Left ventricle myocardium inferior (tissue), 1 donor: ENCODE measurements at regions not wholly inside any gene's neighbourhood (a gene's known extent, or its start where the extent isn't known, plus 50 kb on each side); places are given as distances from the start of the nearest gene placed in this dataset.

Source experiments
- DNase-seq: peaks from one replicate; pipeline ENCODE4 v3.0.0-alpha.2; 2020
- H3K27ac ChIP-seq: fragments of 200-600 bp; replicated peaks from 2 replicates; pipeline ENCODE4 v1.8.0; 2021
- H3K27me3 ChIP-seq: fragments of 200-600 bp; 2 replicates; pipeline ENCODE4 v1.8.0; 2021; ENCODE audit warnings: low read depth
- H3K36me3 ChIP-seq: fragments of 200-600 bp; 2 replicates; pipeline ENCODE4 v1.8.0; 2021
- H3K4me1 ChIP-seq: fragments of 200-600 bp; 2 replicates; pipeline ENCODE4 v1.8.0; 2021
- H3K4me3 ChIP-seq: fragments of 200-600 bp; 2 replicates; pipeline ENCODE4 v1.8.0; 2021; ENCODE audit warnings: mild to moderate bottlenecking, moderate library complexity
- H3K9me3 ChIP-seq: fragments of 200-600 bp; replicated peaks from 2 replicates; pipeline ENCODE4 v1.8.0; 2021
- CTCF ChIP-seq: fragments of 200-600 bp; IDR thresholded peaks from 2 replicates; pipeline ENCODE4 v1.8.0; 2021; ENCODE audit warnings: antibody characterized with exemption, mild to moderate bottlenecking, borderline replicate concordance
- intact Hi-C: fragments of 100-400 bp; cut with micrococcal nuclease; formaldehyde crosslinking; loops from one replicate; pipeline ENCODE4 v1.11.0; 2022
- donor health status: DM: no; HTN: yes; CAD: no; lungs with severe emphysema.

- intact Hi-C loops, result no loop called here
Observed at GRCh38 chrX:42948723-42949657, 171.0 kb upstream of the PPP1R2C start.

GRCh38 chrX:42951747-42952146 lies 173.8 kb upstream of the PPP1R2C start:
- Histone ChIP-seq H3K27me3 (no peaks in the 10 kb centered on the region), H3K4me1 (no peaks in the 10 kb centered on the region), H3K36me3 (no peaks in the 10 kb centered on the region), H3K9me3 (no peaks in the 10 kb centered on the region), H3K27ac (no peak overlapping the region), H3K4me3 (no peak overlapping the region)
- DNase-seq, result no peak
- intact Hi-C loops, result no loop called here
- TF ChIP-seq CTCF, result no peak

More at GRCh38 chrX:42948723-42949657, 171.0 kb upstream of the PPP1R2C start:
- no peaks in the 10 kb centered on the region for H3K36me3 ChIP-seq
- H3K4me1 ChIP-seq, result no peaks in the 10 kb centered on the region
- H3K27ac ChIP-seq, result no peak overlapping the region
- H3K4me3 ChIP-seq, result no peak overlapping the region
- no peaks in the 10 kb centered on the region for H3K27me3 ChIP-seq
- no peak for TF ChIP-seq CTCF
- H3K9me3 ChIP-seq, result no peaks in the 10 kb centered on the region
- peak; percentile 11 for DNase-seq

- Histone ChIP-seq H3K4me3 (no peak overlapping the region), H3K9me3 (no peaks in the 10 kb centered on the region), H3K27me3 (no peaks in the 10 kb centered on the region), H3K4me1 (no peaks in the 10 kb centered on the region), H3K36me3 (no peaks in the 10 kb centered on the region), H3K27ac (no peak overlapping the region)
- intact Hi-C loops, result no loop called here
- no peak for TF ChIP-seq CTCF
- no peak for DNase-seq
Observed at GRCh38 chrX:42952621-42953020, 174.7 kb upstream of the PPP1R2C start.

- TF ChIP-seq CTCF, result no peak
- intact Hi-C loops, result no loop called here
Observed at GRCh38 chrX:42954880-42955279, 176.9 kb upstream of the PPP1R2C start.

GRCh38 chrX:42955349-42955748 lies 177.4 kb upstream of the PPP1R2C start:
- H3K27me3 ChIP-seq, result no peaks in the 10 kb centered on the region
- no peaks in the 10 kb centered on the region for H3K36me3 ChIP-seq
- intact Hi-C loops, result no loop called here
- no peak for TF ChIP-seq CTCF
- no peaks in the 10 kb centered on the region for H3K4me1 ChIP-seq
- H3K27ac ChIP-seq, result no peak overlapping the region
- H3K9me3 ChIP-seq, result no peaks in the 10 kb centered on the region
- no peak for DNase-seq
- no peak overlapping the region for H3K4me3 ChIP-seq

More at GRCh38 chrX:42954880-42955279, 176.9 kb upstream of the PPP1R2C start:
- Histone ChIP-seq H3K27ac (no peak overlapping the region), H3K4me1 (no peaks in the 10 kb centered on the region), H3K36me3 (no peaks in the 10 kb centered on the region), H3K4me3 (no peak overlapping the region), H3K9me3 (no peaks in the 10 kb centered on the region), H3K27me3 (no peaks in the 10 kb centered on the region)
- no peak for DNase-seq
